HG03280 (cell line): ENCODE measurements at regions not wholly inside any gene's neighbourhood (a gene's known extent, or its start where the extent isn't known, plus 50 kb on each side); places are given as distances from the start of the nearest gene placed in this dataset.
"Not testable (repeated sequence)": the region's sequence is repeated elsewhere in the genome, so short reads cannot be mapped to it uniquely, and the experiment has no call there.

Experiments
- ATAC-seq: cut with Tn5 transposase; IDR thresholded peaks from one replicate; pipeline ENCODE4 v1.9.1; 2021; ENCODE audit warnings: mild to moderate bottlenecking, moderate library complexity; ENCODE audit not compliant: unreplicated experiment

DNA sequence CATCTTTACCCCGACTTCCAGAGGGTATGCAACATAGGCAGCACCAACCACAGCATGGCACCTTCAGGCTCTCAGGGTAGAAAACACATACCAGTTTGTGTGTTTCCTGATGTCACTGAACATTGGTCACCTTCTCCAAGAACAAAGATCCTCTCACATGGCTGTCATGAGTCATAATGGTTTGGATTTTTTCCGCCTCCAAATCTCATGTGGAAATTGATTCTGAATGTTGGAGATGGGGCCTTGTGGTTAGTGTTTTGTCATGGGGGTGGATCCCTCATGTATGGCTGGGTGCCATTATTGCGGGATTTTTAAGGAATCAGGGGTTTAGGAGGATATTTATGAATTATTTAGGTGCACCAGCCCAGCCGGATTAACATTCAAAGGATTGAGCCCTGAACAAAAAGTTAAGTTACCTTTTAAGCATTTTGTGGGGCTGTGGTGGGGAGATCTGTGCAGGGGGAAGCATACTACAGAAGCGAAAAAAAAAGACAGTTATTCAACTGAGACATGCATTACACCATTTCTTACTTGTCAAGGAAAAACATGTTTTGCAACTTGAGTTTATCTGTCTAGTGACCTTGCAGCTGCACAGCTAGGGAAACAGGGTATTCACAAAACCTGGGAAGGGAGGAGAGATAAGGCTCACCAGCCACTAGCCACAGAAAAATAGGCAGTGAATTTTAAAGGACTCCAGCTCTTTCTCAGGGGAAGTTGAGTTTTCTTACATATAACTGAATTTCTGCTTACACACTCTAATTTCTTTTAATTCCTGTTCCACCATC, 774.1 kb upstream of the AUTS2 start:
- no peak for ATAC-seq

- ATAC-seq = no peak
Observed at GRCh38 chr7:68828575-68828974, 769.7 kb upstream of the AUTS2 start.

DNA sequence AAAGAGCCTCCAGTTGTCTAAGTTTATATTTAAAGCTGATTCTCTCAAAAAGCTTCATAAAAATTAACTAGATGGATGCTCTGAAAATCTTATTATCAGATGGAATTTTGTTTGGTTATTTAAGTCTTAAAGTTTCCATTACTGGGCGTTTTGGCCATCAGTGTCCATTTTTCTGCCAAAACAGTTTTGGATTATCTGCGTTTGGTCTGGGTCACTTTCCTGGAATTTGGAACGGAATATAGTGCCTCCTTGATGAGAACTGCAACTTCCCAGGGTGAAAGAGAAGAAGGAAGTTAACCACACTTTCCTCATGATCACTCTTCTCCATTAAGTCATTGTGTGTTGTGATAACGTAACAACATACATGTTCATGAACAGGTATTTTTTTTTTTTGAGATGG, 764.9 kb upstream of the AUTS2 start:
- ATAC-seq = no peak

- no peak for ATAC-seq
Observed at GRCh38 chr7:68839014-68839413, 759.3 kb upstream of the AUTS2 start.

DNA sequence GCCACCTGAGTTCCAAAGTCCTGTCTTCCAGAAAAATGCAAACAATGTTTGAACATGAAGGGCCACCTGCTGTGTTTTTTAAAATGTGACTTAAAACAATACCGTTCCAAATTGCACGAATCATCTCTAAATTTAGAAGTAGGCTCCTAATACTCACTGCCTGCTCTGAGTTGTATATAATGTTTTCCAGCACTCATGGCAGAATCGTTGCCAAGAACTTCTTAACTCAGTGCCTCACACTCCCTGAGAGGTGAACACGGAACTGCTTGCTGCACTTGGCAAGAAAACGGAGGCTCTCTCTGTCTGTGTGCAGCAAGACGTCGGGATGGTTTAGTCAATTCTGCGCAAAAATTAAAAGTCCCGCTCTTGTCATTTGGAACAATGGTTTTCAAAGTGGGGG, 757.3 kb upstream of the AUTS2 start:
- ATAC-seq = no peak

GRCh38 chr7:68843985-68844384, 754.3 kb upstream of the AUTS2 start:
- not testable (repeated sequence) for ATAC-seq

DNA sequence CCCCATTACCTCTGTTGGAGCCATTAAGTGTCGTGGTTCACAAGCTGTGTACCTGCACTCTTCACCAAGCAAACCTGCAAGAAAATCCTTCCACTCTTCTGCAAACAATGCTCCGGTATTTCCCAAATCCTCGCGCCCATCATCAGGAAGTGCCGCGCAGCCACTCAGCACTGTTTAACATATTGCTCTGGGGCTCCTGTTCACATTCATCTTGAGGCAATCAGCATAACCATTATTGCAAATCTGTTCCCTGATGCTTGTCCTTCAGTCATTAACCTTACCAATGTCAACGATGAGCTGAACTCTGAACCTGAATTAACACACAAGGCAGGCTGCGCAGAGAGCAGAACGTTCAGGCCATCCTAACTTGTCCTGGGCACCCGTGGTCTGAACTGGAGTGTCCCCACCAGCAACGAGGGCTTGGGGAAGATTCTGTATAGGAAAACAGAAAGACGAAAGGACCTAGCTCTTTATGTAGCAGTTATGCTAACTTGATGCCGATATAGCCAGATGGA, 751.4 kb upstream of the AUTS2 start:
- no peak for ATAC-seq

- ATAC-seq = no peak
Observed at GRCh38 chr7:68853254-68853653, 745.0 kb upstream of the AUTS2 start.

DNA sequence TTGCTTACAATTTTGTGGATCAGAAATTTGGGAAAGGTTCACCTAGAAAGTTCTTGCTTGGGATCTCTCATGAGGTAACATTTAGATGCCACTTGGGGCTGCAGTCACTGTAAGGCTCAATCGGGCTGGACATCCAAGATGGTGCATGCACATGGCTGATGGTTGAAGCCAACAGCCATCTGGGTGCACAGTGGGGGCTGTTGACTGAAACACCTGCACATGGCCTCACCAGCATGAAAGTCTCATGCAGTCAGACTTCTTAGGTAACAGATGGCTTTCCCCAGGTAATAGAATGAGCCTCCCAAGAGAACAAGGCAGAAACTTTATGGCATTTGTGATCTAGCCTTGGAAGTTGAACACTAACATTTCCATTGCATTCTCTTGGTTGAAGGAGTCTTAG, 740.7 kb upstream of the AUTS2 start:
- ATAC-seq = no peak

DNA sequence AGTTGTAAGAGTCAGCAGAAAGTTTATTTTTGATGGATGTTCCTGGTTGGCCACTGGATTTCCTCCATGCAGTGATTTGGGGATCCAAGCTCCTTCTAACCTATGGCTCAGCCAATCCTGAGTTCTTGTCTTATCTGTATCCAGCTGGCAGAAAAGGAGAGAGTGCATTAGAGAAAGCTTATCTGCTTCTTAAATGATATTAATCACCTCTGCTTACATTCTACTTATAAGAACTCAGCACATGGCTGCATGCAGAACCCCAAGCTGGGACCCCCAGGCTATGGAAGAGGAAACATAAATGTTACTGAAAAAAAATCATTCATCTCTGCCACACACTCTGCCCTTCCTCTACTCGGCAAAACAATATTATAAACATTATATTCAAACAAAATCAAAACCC, 739.8 kb upstream of the AUTS2 start:
- ATAC-seq = no peak

GRCh38 chr7:68861171-68861570, 737.1 kb upstream of the AUTS2 start:
- no peak for ATAC-seq

- ATAC-seq = no peak
Observed at GRCh38 chr7:68862261-68862660, 736.0 kb upstream of the AUTS2 start.

DNA sequence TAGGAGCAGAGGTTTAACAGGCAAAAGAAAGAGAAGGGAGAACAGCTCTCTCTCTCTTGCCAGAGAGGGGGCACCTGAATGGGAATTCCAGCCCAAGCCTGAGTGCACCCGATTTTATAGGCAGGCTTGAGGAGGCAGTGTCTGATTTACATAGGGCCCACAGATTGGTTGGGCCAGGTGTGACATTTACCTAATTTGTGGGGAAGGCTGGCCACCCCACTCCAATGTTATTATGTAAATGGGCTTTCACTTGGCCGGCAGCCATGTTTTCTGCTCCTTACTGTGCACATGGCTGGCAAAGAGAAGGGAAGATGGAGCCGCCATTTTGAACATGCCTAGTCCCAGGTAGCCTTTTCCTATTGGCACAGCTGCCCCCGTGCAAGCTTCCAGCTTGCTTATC, 735.5 kb upstream of the AUTS2 start:
- no peak for ATAC-seq

- ATAC-seq = no peak
Observed at GRCh38 chr7:68865351-68866199, 732.7 kb upstream of the AUTS2 start.

DNA sequence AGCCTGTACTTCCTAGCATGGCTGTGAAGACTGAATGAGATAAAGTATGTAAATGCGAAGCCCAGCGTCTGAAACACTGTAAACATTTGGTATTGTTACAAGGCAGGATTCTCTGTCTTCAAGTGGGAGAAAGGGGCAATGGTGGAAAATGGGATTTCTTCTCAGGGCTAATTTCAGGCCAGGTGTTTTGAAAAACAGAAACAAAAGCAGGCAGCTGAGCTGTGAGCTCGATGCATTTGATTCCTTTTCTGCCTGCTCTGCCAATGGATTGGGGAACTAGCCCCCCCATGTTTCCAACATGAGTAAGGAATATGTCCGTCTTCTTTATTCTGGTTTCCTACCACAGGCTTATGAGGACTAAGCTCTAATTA, 732.1 kb upstream of the AUTS2 start:
- no peak for ATAC-seq

GRCh38 chr7:68866721-68867120, 731.6 kb upstream of the AUTS2 start:
- ATAC-seq = not testable (repeated sequence)

- no peak for ATAC-seq
Observed at GRCh38 chr7:68868978-68869377, 729.3 kb upstream of the AUTS2 start.

- no peak for ATAC-seq
Observed at GRCh38 chr7:68873616-68874015, 724.7 kb upstream of the AUTS2 start.

GRCh38 chr7:68875857-68876256, 722.4 kb upstream of the AUTS2 start:
- ATAC-seq = no peak

GRCh38 chr7:68887116-68887515, 711.2 kb upstream of the AUTS2 start:
- not testable (repeated sequence) for ATAC-seq

DNA sequence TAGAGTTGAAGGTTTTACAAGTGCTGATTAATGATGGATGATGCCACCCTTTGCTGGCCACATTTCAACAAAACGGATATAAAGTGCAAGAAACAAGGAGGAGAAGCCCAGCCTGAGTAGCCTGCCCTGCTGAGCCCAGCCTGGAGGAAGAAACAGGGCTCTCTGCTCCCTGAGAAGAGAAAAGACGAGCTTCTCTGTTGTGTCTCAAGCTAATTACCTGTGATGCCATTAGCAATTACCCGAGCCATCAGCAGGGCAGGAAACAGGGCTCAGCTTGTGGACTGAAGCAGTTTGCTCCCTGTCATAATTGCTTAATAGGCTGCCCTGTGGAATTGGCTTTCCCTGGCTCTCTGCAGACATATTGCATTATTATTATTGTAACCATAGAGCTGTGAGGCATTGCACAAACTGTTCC, 709.3 kb upstream of the AUTS2 start:
- no peak for ATAC-seq

- ATAC-seq = no peak
Observed at GRCh38 chr7:68892236-68892635, 706.0 kb upstream of the AUTS2 start.
